HG03060 (cell line): ENCODE measurements at regions not wholly inside any gene's neighbourhood (a gene's known extent, or its start where the extent isn't known, plus 50 kb on each side); places are given as distances from the start of the nearest gene placed in this dataset.

Experiments used
- ATAC-seq: cut with Tn5 transposase; IDR thresholded peaks from one replicate; pipeline ENCODE4 v1.9.1; 2021; ENCODE audit warnings: low read depth, moderate number of reproducible peaks; ENCODE audit not compliant: unreplicated experiment

DNA sequence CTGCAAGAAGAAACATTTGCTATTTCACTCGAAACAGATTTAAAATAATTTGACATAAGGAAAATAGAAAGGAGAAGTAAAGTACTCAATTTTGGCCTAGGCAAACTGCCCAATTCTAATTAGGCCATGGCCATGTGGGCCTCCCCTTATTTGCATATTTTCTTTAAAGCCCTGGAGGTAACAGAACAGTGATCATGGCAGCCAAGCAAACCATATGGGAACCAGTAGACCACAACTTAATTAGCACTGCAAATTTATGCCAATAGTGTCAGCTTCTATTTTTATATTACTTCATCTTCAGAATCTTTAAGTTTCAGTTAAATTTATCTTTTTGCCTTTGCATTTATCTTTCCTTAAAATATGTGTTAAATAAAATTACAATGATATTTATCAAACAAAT is 63.3 kb upstream of the THSD7A start:
- ATAC-seq = no peak

DNA sequence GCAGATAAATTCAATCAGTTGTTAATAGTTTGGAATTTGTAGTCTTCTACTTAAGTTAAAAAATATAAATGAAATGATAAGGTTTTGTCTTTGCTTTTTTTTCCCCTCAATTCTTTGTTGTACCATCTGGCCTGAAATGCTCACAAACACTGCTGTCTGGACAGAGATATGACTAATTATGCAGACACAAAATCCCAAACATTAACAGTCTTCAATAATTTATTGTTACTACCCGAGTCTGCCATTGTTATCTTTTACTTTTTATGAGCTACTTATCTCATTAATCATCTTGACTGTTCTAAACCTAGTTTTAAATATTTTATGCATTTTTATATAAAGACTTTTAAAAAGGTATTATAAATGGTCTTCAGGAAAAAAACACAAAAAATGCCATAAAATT is 64.7 kb upstream of the THSD7A start:
- no peak for ATAC-seq

DNA sequence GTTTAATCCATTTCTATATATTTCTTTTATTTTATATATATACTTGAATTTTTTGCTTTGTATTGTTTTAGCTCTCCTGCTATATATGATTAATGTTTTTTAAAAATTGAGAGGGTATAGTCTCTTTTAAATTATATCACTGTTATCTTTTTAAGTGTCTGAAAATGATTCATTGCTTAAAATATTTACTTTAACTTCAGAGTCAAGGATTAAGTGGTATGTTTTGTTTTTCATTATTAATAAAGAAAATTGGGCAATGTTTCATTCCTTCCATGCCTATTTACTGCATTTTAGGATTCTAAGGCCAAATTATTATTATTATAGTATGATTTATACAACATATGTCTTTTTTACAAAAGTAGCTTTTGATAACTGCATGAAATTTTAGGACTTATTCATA is 67.2 kb upstream of the THSD7A start:
- no peak for ATAC-seq

GRCh38 chr7:11910253-11910652 is 78.3 kb upstream of the THSD7A start:
- ATAC-seq = no peak

DNA sequence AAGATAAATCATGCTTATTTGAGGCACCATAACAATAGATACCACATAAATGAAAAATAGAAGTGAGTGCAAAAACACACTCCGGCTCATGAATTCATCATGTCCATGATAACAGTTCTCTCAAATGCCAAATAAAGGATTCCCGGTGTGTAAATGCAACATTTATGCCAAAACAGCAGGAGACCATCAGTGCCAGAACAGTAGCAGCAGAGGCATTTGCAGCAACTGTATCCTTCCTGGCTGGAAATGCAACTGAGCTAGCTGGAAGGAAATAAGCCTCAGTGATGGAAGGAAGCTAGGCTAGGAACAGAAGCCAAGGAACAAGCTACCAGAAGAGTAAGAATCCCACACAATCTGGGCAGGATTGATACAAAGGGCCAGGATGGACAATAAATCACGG is 79.9 kb upstream of the THSD7A start:
- ATAC-seq = no peak

DNA sequence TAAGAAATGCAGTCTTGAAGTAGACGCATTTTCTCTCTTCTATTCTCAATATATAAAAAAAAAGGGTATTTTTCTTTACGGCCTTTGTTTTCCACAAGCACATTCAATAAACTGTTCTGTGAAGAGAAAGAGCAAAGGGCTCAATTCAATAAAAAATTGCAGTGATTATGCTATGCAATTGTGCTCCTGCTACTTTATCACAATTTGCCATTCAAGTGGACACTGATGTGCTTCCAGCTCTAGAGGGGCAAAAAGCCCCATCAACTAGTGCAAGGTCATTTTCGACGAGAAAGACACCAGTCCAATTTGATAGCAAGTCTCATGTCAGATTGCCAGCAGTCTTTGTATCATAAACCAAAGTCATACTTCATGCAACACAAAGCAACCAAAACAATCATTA is 82.6 kb upstream of the THSD7A start:
- ATAC-seq = no peak

GRCh38 chr7:11923376-11923930 is 91.5 kb upstream of the THSD7A start:
- no peak for ATAC-seq

DNA sequence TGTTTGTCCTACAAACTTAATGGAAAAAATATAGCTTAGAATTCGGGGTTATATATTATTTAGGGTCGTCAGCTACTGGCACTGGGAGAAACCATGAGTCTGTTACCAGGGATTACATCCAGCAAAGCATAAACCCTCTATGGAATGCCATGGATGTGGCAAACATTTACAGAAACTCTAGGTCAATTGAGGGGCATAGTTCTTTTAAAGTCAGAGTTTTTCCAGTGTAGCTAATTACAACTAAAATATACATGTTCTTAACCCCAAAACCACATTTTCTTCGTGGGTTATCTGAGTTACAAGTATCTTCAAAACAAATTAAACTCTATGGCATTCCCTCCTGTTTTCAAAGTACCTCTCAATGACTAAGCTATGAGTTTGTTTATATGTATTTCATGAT is 99.3 kb upstream of the THSD7A start:
- no peak for ATAC-seq

DNA sequence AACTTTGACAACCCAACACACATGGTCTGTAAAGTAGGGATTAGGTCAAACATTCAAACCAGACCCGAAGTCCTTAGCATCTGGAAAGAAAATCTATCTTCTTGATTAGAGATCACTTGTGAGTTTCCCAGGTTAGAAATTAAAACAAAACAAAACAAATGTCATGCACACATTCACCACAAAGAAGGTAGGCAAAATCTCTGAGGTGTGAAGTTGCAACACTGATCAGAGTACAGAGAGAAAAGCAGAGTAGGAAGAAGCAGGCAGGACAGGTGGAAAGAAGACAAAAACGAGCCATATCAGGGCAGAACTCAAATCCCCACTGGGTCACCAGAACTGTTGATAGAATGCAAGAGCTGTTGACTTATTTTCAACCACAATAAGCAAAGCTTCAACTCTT is 102.8 kb upstream of the THSD7A start:
- no peak for ATAC-seq

DNA sequence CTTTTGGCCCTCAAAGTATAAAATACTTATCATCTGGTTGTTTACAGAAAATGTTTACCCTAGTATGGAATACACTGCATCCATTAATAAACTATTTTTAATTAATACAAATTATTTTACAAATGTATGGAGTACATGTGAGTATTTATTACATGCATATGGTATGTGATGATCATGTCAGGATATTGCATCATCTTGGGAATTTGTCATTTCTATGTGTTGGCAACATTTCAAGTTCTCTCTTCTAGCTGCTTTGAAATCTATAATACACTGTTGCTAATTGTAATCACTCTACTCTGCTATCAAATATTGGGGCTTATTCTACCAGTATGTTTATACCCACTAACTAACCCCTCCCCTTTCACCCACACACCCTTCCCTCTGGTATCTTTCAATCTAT is 103.9 kb upstream of the THSD7A start:
- no peak for ATAC-seq

DNA sequence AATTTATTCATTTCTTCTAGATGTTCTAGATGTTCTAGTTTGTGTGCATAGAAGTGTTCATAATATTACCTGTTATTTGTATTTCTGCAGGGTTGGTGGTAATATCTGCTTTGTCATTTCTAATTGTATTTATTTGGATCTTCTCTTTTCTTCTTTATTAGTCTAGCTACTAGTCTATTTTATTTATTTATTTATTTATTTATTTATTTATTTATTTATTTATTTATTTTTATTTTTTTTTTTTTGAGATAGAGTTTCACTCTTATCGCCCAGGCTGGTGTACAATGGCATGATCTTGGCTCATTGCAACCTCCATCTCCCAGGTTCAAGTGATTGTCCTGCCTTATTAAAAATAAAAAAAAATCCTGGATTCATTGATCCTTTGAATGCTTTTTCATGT is 114.8 kb upstream of the THSD7A start:
- ATAC-seq = no peak

- no peak for ATAC-seq
These were observed 118.3 kb upstream of the THSD7A start for GRCh38 chr7:11950281-11950680.

DNA sequence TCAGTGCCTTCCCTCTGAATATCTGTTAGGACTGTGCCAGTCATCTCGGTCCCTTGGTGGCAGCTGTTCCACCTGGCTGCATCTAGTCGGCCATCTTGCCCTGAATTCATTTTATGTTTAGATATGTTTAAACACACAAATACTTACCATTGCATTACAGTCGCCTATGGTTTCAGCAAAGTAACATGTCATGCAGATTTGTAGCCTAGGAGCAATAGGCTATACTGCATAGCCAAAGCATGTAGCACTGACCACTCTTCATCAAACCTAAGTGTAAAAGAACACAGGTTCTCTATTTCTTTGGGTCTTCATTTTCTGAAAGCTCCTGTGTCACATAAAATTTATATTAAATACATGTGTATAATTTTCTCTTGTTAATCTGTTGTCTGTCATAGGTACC is 118.9 kb upstream of the THSD7A start:
- no peak for ATAC-seq

GRCh38 chr7:11951909-11952308 is 119.9 kb upstream of the THSD7A start:
- no peak for ATAC-seq

- no peak for ATAC-seq
These were observed 121.0 kb upstream of the THSD7A start for GRCh38 chr7:11952972-11953371.

DNA sequence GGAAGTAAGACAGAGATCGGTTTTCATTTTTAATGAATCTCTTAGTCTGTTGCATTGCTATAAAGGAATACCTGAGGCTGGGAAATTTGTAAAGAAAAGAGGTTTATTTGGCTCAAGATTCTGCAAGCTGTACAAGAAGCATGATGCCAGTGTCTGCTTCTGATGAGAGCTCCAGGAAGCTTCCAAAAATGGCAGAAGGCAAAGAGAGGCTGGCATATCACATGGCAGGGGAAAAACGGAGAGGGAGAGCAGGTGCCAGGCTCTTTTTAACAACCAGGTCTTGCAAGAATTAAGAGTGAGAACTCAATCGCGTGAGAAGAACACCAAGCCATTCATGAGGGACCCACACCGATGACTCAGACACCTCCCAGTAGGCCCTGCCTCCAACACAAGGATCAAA is 125.0 kb upstream of the THSD7A start:
- ATAC-seq = no peak

- ATAC-seq = no peak
These were observed 126.0 kb upstream of the THSD7A start for GRCh38 chr7:11957956-11958355.

DNA sequence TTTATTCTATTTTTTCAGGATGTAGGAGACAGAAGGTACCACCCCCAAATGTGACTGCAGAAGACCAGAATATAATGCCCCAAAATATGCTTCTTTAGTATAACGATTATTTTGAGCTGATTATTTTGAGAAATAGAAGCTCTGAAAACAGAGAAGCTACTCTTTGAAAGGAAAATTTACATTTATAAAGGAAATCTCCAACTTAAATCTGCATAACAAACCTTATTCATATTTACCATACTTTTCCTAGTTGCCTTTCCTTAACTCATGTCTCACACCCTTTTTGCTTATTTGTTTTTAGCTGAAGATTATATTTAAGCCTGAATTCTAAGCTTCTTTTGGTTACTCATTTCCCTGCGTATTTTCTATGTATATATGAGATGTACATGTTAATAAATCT is 127.1 kb upstream of the THSD7A start:
- no peak for ATAC-seq

- no peak for ATAC-seq
These were observed 128.6 kb upstream of the THSD7A start for GRCh38 chr7:11960621-11961020.

DNA sequence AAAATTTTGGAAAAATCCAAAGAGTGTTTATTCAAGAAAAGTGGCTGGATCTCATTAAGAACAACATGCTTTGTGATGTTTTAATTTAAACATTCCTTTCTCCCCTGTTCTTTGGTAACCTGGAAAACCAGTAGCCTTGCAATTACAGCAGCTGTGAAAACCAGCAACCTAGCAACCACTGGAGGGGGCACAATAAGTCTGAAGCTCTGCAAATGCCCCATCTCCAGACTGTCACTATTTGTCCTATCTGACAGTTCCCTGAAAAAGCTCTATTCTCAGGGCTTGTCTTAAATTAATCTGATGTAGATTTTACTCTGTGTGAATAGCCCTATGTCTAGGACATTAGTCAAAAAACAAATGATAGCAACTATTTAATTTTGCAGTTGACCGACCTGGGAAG is 137.6 kb upstream of the THSD7A start:
- ATAC-seq = no peak

GRCh38 chr7:11970132-11970531 is 138.1 kb upstream of the THSD7A start:
- ATAC-seq = no peak

DNA sequence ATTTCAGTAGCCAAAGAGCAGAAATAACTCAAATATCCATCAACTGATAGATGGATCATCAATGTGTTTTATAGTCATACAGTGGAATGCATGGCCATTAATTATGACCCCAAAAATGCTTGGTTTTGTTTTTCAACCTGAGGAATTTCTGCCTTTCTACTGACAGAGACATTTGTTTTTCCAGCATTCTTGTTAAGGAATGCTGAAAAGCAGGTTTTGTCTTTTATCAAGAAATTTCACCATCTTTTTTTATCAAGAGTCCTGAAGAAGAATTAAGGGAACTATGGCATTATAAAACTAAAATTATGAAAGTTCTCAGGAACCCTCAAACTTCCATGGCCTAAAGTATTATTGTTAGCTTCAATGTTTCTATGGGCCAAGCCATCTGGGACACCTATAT is 153.4 kb upstream of the THSD7A start:
- ATAC-seq = no peak

GRCh38 chr7:11985971-11986370 is 154.0 kb upstream of the THSD7A start:
- ATAC-seq = no peak
